ENCODE measurements at regions not wholly inside any gene's neighbourhood (a gene's known extent, or its start where the extent isn't known, plus 50 kb on each side); places are given as distances from the start of the nearest gene placed in this dataset.

DNA sequence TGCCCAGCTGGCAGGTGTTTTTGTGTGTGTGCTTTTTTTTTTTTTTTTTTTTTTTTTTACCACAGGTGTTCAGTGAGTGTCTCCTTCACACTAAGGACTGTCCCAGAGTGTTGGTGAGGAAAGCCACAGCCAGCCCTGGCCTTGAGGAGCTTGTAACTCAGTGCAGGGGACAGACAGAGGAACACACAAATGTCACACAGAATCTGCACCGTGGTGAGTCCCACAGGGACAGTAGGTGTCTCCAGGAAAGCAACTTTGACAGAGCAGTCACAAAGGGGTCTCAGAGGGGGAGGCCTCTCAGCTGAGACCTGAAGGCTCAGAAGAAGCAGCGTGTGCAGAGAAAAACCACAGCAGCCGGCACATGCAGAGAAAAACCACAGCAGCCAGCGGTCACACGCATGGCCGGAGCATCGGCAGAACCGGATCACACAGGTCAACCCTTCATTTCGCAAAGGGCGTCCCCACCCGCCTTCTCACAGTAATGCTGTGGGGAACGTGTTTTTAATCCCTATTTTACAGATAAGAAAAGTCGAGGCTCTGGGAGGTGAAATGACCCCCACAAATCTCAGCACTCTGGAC, 101.7 kb upstream of the PRR5 start:
- TF ChIP-seq, protein P1, sequence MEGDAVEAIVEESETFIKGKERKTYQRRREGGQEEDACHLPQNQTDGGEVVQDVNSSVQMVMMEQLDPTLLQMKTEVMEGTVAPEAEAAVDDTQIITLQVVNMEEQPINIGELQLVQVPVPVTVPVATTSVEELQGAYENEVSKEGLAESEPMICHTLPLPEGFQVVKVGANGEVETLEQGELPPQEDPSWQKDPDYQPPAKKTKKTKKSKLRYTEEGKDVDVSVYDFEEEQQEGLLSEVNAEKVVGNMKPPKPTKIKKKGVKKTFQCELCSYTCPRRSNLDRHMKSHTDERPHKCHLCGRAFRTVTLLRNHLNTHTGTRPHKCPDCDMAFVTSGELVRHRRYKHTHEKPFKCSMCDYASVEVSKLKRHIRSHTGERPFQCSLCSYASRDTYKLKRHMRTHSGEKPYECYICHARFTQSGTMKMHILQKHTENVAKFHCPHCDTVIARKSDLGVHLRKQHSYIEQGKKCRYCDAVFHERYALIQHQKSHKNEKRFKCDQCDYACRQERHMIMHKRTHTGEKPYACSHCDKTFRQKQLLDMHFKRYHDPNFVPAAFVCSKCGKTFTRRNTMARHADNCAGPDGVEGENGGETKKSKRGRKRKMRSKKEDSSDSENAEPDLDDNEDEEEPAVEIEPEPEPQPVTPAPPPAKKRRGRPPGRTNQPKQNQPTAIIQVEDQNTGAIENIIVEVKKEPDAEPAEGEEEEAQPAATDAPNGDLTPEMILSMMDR (conservative IDR thresholded peaks at IDR 0.05; ENCODE audit: low read depth, low read length), result no peak
- TF ChIP-seq MAFK (IDR thresholded peaks at IDR 0.05; ENCODE audit: low read depth, low read length) (no peak), POLR2A (IDR thresholded peaks at IDR 0.05; ENCODE audit: low read depth, low read length) (no peak), RAD21 (IDR thresholded peaks at IDR 0.05; ENCODE audit: low read length) (no peak), CEBPB (IDR thresholded peaks at IDR 0.05; ENCODE audit: low read depth, low read length) (no peak)
